K562 (cell line): ENCODE measurements at regions not wholly inside any gene's neighbourhood (a gene's known extent, or its start where the extent isn't known, plus 50 kb on each side); places are given as distances from the start of the nearest gene placed in this dataset.

Experiments
- ATAC-seq: fragments of 200-7000 bp; cut with Tn5 transposase; 3 replicates; pipeline ENCODE4 v1.9.1; 2020; ENCODE audit warnings: moderate library complexity
- BruUV-seq: library from RNA; stranded (reverse); fragments of 400-500 nt; replicated peaks from 2 replicates; lab custom pipeline; 2021; lab: Mats Ljungman, UMichigan
- CTCF ChIA-PET: fragments of 300-600 bp; formaldehyde crosslinking; extraction: SDS; loops from one replicate; lab custom pipeline; 2021; ENCODE audit warnings: low intra/inter-chr PET ratio; lab: Yijun Ruan, JAX
- POLR2A ChIA-PET: fragments of 300-600, 350-650 bp; sonication (Branson Sonifier 250); formaldehyde crosslinking; extraction: SDS; loops from one replicate; lab custom pipeline; 2021; ENCODE audit warnings: antibody characterized with exemption, inconsistent platforms; lab: Yijun Ruan, JAX
- DNase-seq, 4 experiments: peaks; one replicate each; pipeline versions ENCODE4 v3.0.0 to v3.0.0-alpha.2; 2011 to 2018; ENCODE audit warnings: low spot score in 3 of 4, mixed read lengths in 3 of 4; ENCODE audit errors: extremely low read depth in 1 of 4
- FAIRE-seq: peaks from 2 replicates; lab custom pipeline; 2011; peaks lifted over from hg19 to GRCh38; lab: Jason Lieb, UNC
- H2AFZ ChIP-seq: 2 replicates; pipeline ENCODE4 v1.6.0; 2011; ENCODE audit warnings: low read depth, low read length, control low read depth, inconsistent platforms
- H3K27ac ChIP-seq: fragments of 200-600 bp; 3 replicates; pipeline ENCODE4 v1.8.0; 2011; ENCODE audit warnings: low read depth, mild to moderate bottlenecking, control low read depth, inconsistent platforms, low read length, moderate library complexity, mixed read lengths; ENCODE audit errors: extremely low read depth
- H3K27me3 ChIP-seq, 2 experiments: fragments of 300-600 bp in 1 of 2; 2 replicates in 1 of 2; 3 replicates in 1 of 2; pipeline versions ENCODE4 v1.6.0 to v1.8.0; 2011; ENCODE audit warnings: inconsistent platforms in 2 of 2, low read length in 2 of 2, mild to moderate bottlenecking in 1 of 2, mixed read lengths in 1 of 2, moderate library complexity in 1 of 2; ENCODE audit not compliant: control insufficient read depth in 2 of 2, insufficient read depth in 2 of 2
- H3K36me3 ChIP-seq: fragments of 300-600 bp; 3 replicates; pipeline ENCODE4 v1.8.0; 2011; ENCODE audit warnings: mild to moderate bottlenecking, low read length, inconsistent platforms; ENCODE audit not compliant: control insufficient read depth, insufficient read depth
- H3K4me1 ChIP-seq, 2 experiments: fragments of 200-600 bp in 1 of 2; replicated peaks in 1 of 2; 2 replicates in 1 of 2; 3 replicates in 1 of 2; pipeline versions ENCODE4 v1.5.1 to v1.8.0; 2011; ENCODE audit warnings: inconsistent platforms in 2 of 2, low read length in 2 of 2, mild to moderate bottlenecking in 1 of 2, mixed read lengths in 1 of 2, moderate library complexity in 1 of 2; ENCODE audit not compliant: control insufficient read depth in 2 of 2, insufficient read depth in 2 of 2
- H3K4me2 ChIP-seq: 2 replicates; pipeline ENCODE4 v1.6.1; 2011; ENCODE audit warnings: low read length, control low read depth, inconsistent platforms, mixed read lengths; ENCODE audit not compliant: insufficient read depth
- H3K4me3 ChIP-seq: fragments of 200-600 bp; sonication (generic), shearing (Covaris generic); 2 replicates; pipeline ENCODE4 v1.5.1; 2016; ENCODE audit warnings: control low read depth, inconsistent platforms
- H3K79me2 ChIP-seq: fragments of 200-600 bp; 3 replicates; pipeline ENCODE4 v1.8.0; 2011; ENCODE audit warnings: low read length, inconsistent platforms; ENCODE audit not compliant: control insufficient read depth, insufficient read depth
- H3K9ac ChIP-seq, 2 experiments: 2 replicates each; pipeline versions ENCODE4 v1.6.0 to v1.6.1; 2011; ENCODE audit warnings: low read depth in 2 of 2, low read length in 2 of 2, control low read depth in 1 of 2, inconsistent platforms in 1 of 2, mild to moderate bottlenecking in 1 of 2, mixed read lengths in 1 of 2; ENCODE audit not compliant: insufficient read depth in 1 of 2
- H3K9me1 ChIP-seq: one replicate; pipeline ENCODE4 v1.6.0; 2011; ENCODE audit warnings: inconsistent platforms, mild to moderate bottlenecking, low read length, moderate library complexity; ENCODE audit not compliant: control insufficient read depth, insufficient read depth
- H3K9me3 ChIP-seq: replicated peaks from 2 replicates; pipeline ENCODE4 v1.5.1; 2011; ENCODE audit warnings: low read depth, low read length, inconsistent platforms; ENCODE audit not compliant: control insufficient read depth, insufficient read depth
- H4K20me1 ChIP-seq: replicated peaks from 2 replicates; pipeline ENCODE4 v1.6.1; 2011; ENCODE audit warnings: low read length, inconsistent platforms, mixed read lengths; ENCODE audit not compliant: control insufficient read depth, insufficient read depth
- BRD4 ChIP-seq: fragments of 200-600 bp; sonication (generic); IDR thresholded peaks from 2 replicates; pipeline ENCODE4 v1.6.1; 2017; ENCODE audit warnings: inconsistent platforms
- EHMT2 ChIP-seq: fragments of 450-650 bp; IDR thresholded peaks from 2 replicates; pipeline ENCODE4 v1.6.1; 2018; ENCODE audit warnings: antibody characterized with exemption
- MAFK ChIP-seq: IDR thresholded peaks from 2 replicates; pipeline ENCODE4 v1.6.1; 2011; ENCODE audit warnings: low read length, improper control_type of control experiment
- MYC ChIP-seq, 2 experiments: fragments of 250-450 bp in 1 of 2; sonication (Bioruptor Pico) in 1 of 2; IDR thresholded peaks; 2 replicates each; pipeline versions ENCODE4 v1.5.1 to v1.6.1; 2012 to 2021; ENCODE audit warnings: low read depth in 2 of 2, borderline replicate concordance in 1 of 2, improper control_type of control experiment in 1 of 2, low read length in 1 of 2, mild to moderate bottlenecking in 1 of 2, moderate library complexity in 1 of 2
- NR4A1 ChIP-seq, 2 experiments: fragments of 250-450 bp in 1 of 2; fragments of 450-650 bp in 1 of 2; sonication (Bioruptor Pico) in 1 of 2; IDR thresholded peaks; 2 replicates each; pipeline versions ENCODE4 v1.4.0 to v1.6.1; 2016 to 2020; ENCODE audit warnings: mild to moderate bottlenecking in 2 of 2, missing compliant biosample characterization in 1 of 2, missing genetic modification characterization in 1 of 2, moderate library complexity in 1 of 2
- TEAD2 ChIP-seq: fragments of 450-650 bp; IDR thresholded peaks from 2 replicates; pipeline ENCODE4 v1.6.1; 2016; ENCODE audit warnings: missing genetic modification characterization, control low read depth, missing compliant biosample characterization
- ZNF212 ChIP-seq: fragments of 450-650 bp; formaldehyde crosslinking; IDR thresholded peaks from 2 replicates; pipeline ENCODE4 v1.4.0; 2020; ENCODE audit warnings: mild to moderate bottlenecking
- ZNF316 ChIP-seq: fragments of 450-650 bp; IDR thresholded peaks from 2 replicates; pipeline ENCODE4 v1.6.1; 2016
- WGBS: fragments of 100-300 bp; shearing (Covaris generic); methylation state at CpG from one replicate; pipeline ENCODE4 v1.1.6; 2016; ENCODE audit warnings: low coverage, mixed read lengths; ENCODE audit not compliant: insufficient coverage; ENCODE audit errors: missing lambda C conversion rate; 5-methylcytosine and 5-hydroxymethylcytosine counted together
- in situ Hi-C: fragments of 300-500 bp; cut with MboI; formaldehyde crosslinking; loops from 4 replicates; pipeline ENCODE4 v1.15.0; 2018; ENCODE audit warnings: inconsistent platforms, mixed read lengths
- intact Hi-C: fragments of 100-400 bp; cut with micrococcal nuclease; formaldehyde crosslinking; loops from 2 replicates; pipeline ENCODE4 v1.14.2; 2022
- TF ChIP-seq, protein P1 (sequence below): fragments of 200-400 bp; formaldehyde crosslinking; IDR thresholded peaks from 2 replicates; pipeline ENCODE4 v1.6.1; 2017; ENCODE audit warnings: mild to moderate bottlenecking, low read depth, low read length, moderate library complexity
- TF ChIP-seq, protein P2 (sequence below): fragments of 250-450 bp; sonication (Bioruptor Pico); IDR thresholded peaks from 2 replicates; pipeline ENCODE4 v1.5.0; 2021; ENCODE audit warnings: mild to moderate bottlenecking, borderline replicate concordance
- TF ChIP-seq, protein P3 (sequence below), 3 experiments: fragments of 200-800 bp in 1 of 3; fragments of 250-450 bp in 1 of 3; fragments of 450-650 bp in 1 of 3; sonication (Bioruptor Pico) in 1 of 3; sonication (Bioruptor generic) in 1 of 3; formaldehyde crosslinking in 1 of 3; IDR thresholded peaks; 2 replicates each; pipeline versions ENCODE4 v1.6.1 to v1.8.0; 2016 to 2022; ENCODE audit warnings: mild to moderate bottlenecking in 2 of 3, missing genetic modification characterization in 2 of 3, missing compliant biosample characterization in 1 of 3, moderate library complexity in 1 of 3

DNA sequence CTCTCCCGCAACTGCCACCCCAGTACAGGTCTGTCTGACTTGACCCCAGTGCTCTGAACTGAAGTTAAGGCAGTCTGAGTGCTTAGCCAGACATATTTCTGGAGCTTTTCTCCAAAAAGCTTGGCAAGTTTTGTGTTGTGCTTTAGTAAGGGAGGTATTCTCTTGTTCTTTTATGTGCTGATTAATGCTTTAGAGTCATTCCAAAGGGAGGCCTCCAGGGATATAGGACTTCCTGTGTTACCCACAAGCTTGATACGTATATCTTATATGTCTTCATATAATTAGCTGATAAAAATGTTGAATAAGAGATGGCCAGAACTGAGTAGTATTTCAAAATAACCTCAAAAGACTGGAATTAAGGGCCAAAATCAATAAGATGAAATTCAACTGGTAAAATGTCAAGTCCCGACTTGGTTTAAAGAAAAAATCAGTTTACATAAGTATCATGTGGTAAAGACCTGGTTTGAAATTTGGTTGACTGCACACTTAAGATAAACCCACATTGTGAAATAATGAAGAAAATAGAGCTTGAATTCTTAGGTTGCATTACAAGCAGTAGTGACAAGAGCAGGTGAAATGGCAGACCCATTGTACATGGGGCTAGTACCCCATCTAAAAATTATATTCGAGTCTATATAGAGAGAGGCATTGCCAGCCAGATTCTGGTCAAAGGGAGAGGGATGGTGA, 226.9 kb downstream of the SNX19 start (continued):
- TF ChIP-seq, protein P1, sequence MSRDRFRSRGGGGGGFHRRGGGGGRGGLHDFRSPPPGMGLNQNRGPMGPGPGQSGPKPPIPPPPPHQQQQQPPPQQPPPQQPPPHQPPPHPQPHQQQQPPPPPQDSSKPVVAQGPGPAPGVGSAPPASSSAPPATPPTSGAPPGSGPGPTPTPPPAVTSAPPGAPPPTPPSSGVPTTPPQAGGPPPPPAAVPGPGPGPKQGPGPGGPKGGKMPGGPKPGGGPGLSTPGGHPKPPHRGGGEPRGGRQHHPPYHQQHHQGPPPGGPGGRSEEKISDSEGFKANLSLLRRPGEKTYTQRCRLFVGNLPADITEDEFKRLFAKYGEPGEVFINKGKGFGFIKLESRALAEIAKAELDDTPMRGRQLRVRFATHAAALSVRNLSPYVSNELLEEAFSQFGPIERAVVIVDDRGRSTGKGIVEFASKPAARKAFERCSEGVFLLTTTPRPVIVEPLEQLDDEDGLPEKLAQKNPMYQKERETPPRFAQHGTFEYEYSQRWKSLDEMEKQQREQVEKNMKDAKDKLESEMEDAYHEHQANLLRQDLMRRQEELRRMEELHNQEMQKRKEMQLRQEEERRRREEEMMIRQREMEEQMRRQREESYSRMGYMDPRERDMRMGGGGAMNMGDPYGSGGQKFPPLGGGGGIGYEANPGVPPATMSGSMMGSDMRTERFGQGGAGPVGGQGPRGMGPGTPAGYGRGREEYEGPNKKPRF: no peak
- TF ChIP-seq, all 486 proteins: peak for 0

DNA sequence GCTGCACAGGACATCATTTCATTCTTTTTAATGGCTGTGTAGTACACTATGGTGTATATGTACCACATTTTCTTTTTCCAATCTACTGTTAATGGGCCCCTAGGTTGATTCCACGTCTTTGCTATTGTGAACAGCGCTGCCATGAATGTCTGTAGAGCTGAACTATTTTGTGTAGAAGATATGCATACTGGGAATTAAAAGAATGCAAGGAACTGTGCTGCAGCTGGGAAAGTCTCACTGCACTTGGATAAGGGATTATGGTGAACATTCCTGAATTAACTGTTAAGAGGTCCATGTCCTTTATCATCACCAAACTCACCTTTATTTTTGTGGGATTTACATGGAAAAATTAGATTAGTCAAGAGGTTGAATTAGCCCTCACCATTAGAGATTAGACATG, 224.7 kb downstream of the SNX19 start:
- in situ Hi-C loops: no loop called here
- DNase-seq (no peak), ATAC-seq (no peak), FAIRE-seq (no peak)
- H3K27me3 ChIP-seq: peaks cover 0 to 6% of the 10 kb centered on the region in 2 experiments; a peak in 2 of 5 replicates
- H3K27ac ChIP-seq: no peak overlapping the region
- intact Hi-C loops: no loop called here
- H3K9me1 ChIP-seq: no peaks in the 10 kb centered on the region
- H2AFZ ChIP-seq: no peak overlapping the region
- BruUV-seq: no TSS peak
- CTCF ChIA-PET: no interaction called here
- POLR2A ChIA-PET: no interaction called here
- no peak overlapping the region for H3K4me3 ChIP-seq
- H3K79me2 ChIP-seq: no peaks in the 10 kb centered on the region
- H3K36me3 ChIP-seq: no peaks in the 10 kb centered on the region
- no peak overlapping the region for H3K9ac ChIP-seq
- no peak overlapping the region for H3K4me2 ChIP-seq
- no peaks in the 10 kb centered on the region for H3K9me3 ChIP-seq
- no peaks in the 10 kb centered on the region for H3K4me1 ChIP-seq
- WGBS: 0% methylated on average over 2 of the region's 2 CpGs
- no peaks in the 10 kb centered on the region for H4K20me1 ChIP-seq
- TF ChIP-seq TEAD2 (tag) (no peak), MAFK (no peak), NR4A1 (CRISPR knock-in tag; IDR thresholded peaks at IDR 0.05) (no peak), NR4A1 (tag; IDR thresholded peaks at IDR 0.05) (no peak), MYC (IDR thresholded peaks at IDR 0.05; ENCODE audit: low read depth, low read length) (no peak), MYC (CRISPR knock-in tag; IDR thresholded peaks at IDR 0.05; ENCODE audit: borderline replicate concordance, low read depth) (no peak), EHMT2 (no peak), ZNF212 (no peak), ZNF316 (no peak), BRD4 (no peak)
- TF ChIP-seq, protein P2, sequence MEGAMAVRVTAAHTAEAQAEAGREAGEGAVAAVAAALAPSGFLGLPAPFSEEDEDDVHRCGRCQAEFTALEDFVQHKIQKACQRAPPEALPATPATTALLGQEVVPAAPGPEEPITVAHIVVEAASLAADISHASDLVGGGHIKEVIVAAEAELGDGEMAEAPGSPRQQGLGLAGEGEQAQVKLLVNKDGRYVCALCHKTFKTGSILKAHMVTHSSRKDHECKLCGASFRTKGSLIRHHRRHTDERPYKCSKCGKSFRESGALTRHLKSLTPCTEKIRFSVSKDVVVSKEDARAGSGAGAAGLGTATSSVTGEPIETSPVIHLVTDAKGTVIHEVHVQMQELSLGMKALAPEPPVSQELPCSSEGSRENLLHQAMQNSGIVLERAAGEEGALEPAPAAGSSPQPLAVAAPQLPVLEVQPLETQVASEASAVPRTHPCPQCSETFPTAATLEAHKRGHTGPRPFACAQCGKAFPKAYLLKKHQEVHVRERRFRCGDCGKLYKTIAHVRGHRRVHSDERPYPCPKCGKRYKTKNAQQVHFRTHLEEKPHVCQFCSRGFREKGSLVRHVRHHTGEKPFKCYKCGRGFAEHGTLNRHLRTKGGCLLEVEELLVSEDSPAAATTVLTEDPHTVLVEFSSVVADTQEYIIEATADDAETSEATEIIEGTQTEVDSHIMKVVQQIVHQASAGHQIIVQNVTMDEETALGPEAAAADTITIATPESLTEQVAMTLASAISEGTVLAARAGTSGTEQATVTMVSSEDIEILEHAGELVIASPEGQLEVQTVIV (CRISPR knock-in tag): no peak
- TF ChIP-seq, protein P3, sequence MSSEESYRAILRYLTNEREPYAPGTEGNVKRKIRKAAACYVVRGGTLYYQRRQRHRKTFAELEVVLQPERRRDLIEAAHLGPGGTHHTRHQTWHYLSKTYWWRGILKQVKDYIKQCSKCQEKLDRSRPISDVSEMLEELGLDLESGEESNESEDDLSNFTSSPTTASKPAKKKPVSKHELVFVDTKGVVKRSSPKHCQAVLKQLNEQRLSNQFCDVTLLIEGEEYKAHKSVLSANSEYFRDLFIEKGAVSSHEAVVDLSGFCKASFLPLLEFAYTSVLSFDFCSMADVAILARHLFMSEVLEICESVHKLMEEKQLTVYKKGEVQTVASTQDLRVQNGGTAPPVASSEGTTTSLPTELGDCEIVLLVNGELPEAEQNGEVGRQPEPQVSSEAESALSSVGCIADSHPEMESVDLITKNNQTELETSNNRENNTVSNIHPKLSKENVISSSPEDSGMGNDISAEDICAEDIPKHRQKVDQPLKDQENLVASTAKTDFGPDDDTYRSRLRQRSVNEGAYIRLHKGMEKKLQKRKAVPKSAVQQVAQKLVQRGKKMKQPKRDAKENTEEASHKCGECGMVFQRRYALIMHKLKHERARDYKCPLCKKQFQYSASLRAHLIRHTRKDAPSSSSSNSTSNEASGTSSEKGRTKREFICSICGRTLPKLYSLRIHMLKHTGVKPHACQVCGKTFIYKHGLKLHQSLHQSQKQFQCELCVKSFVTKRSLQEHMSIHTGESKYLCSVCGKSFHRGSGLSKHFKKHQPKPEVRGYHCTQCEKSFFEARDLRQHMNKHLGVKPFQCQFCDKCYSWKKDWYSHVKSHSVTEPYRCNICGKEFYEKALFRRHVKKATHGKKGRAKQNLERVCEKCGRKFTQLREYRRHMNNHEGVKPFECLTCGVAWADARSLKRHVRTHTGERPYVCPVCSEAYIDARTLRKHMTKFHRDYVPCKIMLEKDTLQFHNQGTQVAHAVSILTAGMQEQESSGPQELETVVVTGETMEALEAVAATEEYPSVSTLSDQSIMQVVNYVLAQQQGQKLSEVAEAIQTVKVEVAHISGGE (CRISPR knock-in tag; IDR thresholded peaks at IDR 0.05): no peak
